Caki2 (cell line): ENCODE measurements at regions not wholly inside any gene's neighbourhood (a gene's known extent, or its start where the extent isn't known, plus 50 kb on each side); places are given as distances from the start of the nearest gene placed in this dataset.
"Not testable (repeated sequence)": the region's sequence is repeated elsewhere in the genome, so short reads cannot be mapped to it uniquely, and the experiment has no call there.

Experiments used
- DNase-seq: peaks from one replicate; pipeline ENCODE4 v3.0.0-alpha.2; 2015; ENCODE audit warnings: low read depth
- in situ Hi-C: cut with HindIII; loops from 2 replicates; pipeline ENCODE4 v1.10.0; 2016; ENCODE audit warnings: low sequenced_read_pairs, low pct_unique_long_range_greater_than_20kb, mixed read lengths

GRCh38 chr11:101241160-101241795, 111.7 kb upstream of the PGR start:
- DNase-seq = no peak
- in situ Hi-C loops = no loop called here

GRCh38 chr11:101231207-101231834, 101.7 kb upstream of the PGR start:
- in situ Hi-C loops, DNase-seq: not testable (repeated sequence)

GRCh38 chr11:101226617-101227016, 97.0 kb upstream of the PGR start:
- in situ Hi-C loops = no loop called here
- DNase-seq = no peak

- DNase-seq = no peak
- in situ Hi-C loops = no loop called here
These were observed 94.6 kb upstream of the PGR start for GRCh38 chr11:101224221-101224620.

GRCh38 chr11:101218091-101218490, 88.5 kb upstream of the PGR start:
- in situ Hi-C loops, DNase-seq: not testable (repeated sequence)

- in situ Hi-C loops, DNase-seq: not testable (repeated sequence)
These were observed 86.5 kb upstream of the PGR start for GRCh38 chr11:101216091-101216490.

GRCh38 chr11:101215069-101215468, 85.5 kb upstream of the PGR start:
- no peak for DNase-seq
- in situ Hi-C loops = no loop called here

GRCh38 chr11:101211407-101211975, 81.9 kb upstream of the PGR start:
- DNase-seq = no peak
- in situ Hi-C loops = no loop called here

- no peak for DNase-seq
These were observed 73.0 kb upstream of the PGR start for GRCh38 chr11:101202614-101203013.

GRCh38 chr11:101199416-101199815, 69.8 kb upstream of the PGR start:
- DNase-seq = no peak
- in situ Hi-C loops = no loop called here

More at GRCh38 chr11:101202614-101203013, 73.0 kb upstream of the PGR start:
- in situ Hi-C loops = no loop called here

GRCh38 chr11:101195294-101195693, 65.7 kb upstream of the PGR start:
- in situ Hi-C loops = no loop called here
- DNase-seq = no peak

- in situ Hi-C loops = no loop called here
- no peak for DNase-seq
These were observed 59.2 kb upstream of the PGR start for GRCh38 chr11:101188801-101189200.

- in situ Hi-C loops = no loop called here
- no peak for DNase-seq
These were observed 58.6 kb upstream of the PGR start for GRCh38 chr11:101188173-101188572.

- DNase-seq = no peak
- in situ Hi-C loops = no loop called here
These were observed 58.1 kb upstream of the PGR start for GRCh38 chr11:101187748-101188147.

GRCh38 chr11:101185985-101186384, 56.4 kb upstream of the PGR start:
- in situ Hi-C loops = no loop called here
- DNase-seq = no peak

- in situ Hi-C loops = no loop called here
These were observed 52.9 kb upstream of the PGR start for GRCh38 chr11:101182467-101182866.

GRCh38 chr11:101180481-101180880, 50.9 kb upstream of the PGR start:
- no peak for DNase-seq
- in situ Hi-C loops = no loop called here

More at GRCh38 chr11:101182467-101182866, 52.9 kb upstream of the PGR start:
- DNase-seq = no peak
